ENCODE measurements at regions not wholly inside any gene's neighbourhood (a gene's known extent, or its start where the extent isn't known, plus 50 kb on each side); places are given as distances from the start of the nearest gene placed in this dataset.

DNA sequence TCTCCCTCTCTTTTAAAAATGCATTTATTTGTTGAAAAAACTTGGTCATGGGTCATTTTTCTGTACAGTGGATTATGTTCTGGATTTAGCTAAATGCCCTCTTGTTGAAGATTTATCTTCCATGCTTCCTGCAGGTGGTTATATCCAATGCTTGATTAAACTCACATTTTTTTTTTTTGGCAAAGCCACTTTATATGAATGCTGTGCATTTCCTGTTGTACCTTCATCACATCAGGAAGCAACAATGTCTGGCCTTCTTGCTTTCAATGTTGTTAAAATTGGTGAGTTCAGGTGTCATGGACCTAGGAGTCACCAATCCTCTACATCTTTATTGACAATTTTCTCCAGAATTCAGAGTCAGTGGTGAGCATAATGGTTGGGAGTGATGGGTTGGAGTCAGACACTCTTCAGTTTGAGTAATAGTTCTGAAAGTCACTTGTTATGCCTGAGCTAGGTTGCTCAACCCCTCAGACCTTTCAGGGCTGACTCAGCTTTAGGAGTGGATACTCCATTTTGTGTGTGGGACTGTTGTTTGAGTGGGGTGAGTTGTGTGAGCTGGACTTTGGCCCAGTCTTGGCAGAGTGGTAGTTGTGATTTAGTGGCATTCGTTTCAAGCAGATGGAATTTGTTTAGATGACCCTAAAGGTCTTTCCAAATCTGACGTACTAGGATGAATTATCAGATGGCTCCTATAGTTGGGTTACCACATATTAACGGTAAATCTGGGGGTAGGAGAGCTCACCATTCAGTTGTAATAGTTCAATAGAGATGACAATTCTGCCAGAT, 213.5 kb upstream of the ZNF32 start:
- TF ChIP-seq, protein P1, sequence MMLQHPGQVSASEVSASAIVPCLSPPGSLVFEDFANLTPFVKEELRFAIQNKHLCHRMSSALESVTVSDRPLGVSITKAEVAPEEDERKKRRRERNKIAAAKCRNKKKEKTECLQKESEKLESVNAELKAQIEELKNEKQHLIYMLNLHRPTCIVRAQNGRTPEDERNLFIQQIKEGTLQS (IDR thresholded peaks at IDR 0.05), result no peak
- no peak for TF ChIP-seq TCF7L2 (IDR thresholded peaks at IDR 0.05; ENCODE audit: borderline replicate concordance, extremely low read depth, insufficient read depth, insufficient read length)
- no peak for TF ChIP-seq CEBPB (IDR thresholded peaks at IDR 0.05; ENCODE audit: low read depth)
- TF ChIP-seq POLR2A (IDR thresholded peaks at IDR 0.05; ENCODE audit: borderline replicate concordance, extremely low read depth, insufficient read depth, insufficient read length), result no peak
- no peak for TF ChIP-seq YY1 (IDR thresholded peaks at IDR 0.05; ENCODE audit: extremely low read depth, insufficient replicate concordance, low read depth, low read length)
- no peak for TF ChIP-seq SRF (IDR thresholded peaks at IDR 0.05; ENCODE audit: low read depth)
- no peak for TF ChIP-seq ZNF274 (IDR thresholded peaks at IDR 0.05; ENCODE audit: low read depth, low read length)
- no peak for TF ChIP-seq RAD21 (IDR thresholded peaks at IDR 0.05; ENCODE audit: low read depth)
- TF ChIP-seq EZH2phosphoT487 (IDR thresholded peaks at IDR 0.05; ENCODE audit: borderline replicate concordance), result no peak
- TF ChIP-seq, protein P2, sequence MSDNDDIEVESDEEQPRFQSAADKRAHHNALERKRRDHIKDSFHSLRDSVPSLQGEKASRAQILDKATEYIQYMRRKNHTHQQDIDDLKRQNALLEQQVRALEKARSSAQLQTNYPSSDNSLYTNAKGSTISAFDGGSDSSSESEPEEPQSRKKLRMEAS (IDR thresholded peaks at IDR 0.05), result no peak
- no peak for TF ChIP-seq SP1 (IDR thresholded peaks at IDR 0.05; ENCODE audit: low read depth)
- no peak for TF ChIP-seq JUND (IDR thresholded peaks at IDR 0.05)
- TF ChIP-seq, protein P3, sequence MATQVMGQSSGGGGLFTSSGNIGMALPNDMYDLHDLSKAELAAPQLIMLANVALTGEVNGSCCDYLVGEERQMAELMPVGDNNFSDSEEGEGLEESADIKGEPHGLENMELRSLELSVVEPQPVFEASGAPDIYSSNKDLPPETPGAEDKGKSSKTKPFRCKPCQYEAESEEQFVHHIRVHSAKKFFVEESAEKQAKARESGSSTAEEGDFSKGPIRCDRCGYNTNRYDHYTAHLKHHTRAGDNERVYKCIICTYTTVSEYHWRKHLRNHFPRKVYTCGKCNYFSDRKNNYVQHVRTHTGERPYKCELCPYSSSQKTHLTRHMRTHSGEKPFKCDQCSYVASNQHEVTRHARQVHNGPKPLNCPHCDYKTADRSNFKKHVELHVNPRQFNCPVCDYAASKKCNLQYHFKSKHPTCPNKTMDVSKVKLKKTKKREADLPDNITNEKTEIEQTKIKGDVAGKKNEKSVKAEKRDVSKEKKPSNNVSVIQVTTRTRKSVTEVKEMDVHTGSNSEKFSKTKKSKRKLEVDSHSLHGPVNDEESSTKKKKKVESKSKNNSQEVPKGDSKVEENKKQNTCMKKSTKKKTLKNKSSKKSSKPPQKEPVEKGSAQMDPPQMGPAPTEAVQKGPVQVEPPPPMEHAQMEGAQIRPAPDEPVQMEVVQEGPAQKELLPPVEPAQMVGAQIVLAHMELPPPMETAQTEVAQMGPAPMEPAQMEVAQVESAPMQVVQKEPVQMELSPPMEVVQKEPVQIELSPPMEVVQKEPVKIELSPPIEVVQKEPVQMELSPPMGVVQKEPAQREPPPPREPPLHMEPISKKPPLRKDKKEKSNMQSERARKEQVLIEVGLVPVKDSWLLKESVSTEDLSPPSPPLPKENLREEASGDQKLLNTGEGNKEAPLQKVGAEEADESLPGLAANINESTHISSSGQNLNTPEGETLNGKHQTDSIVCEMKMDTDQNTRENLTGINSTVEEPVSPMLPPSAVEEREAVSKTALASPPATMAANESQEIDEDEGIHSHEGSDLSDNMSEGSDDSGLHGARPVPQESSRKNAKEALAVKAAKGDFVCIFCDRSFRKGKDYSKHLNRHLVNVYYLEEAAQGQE (IDR thresholded peaks at IDR 0.05; ENCODE audit: low read depth), result no peak
- no peak for TF ChIP-seq EGR1 (IDR thresholded peaks at IDR 0.05; ENCODE audit: low read depth)
- Histone ChIP-seq H2AFZ (ENCODE audit: low read depth, low read length, poor library complexity, severe bottlenecking) (no peak overlapping the region), H3K4me2 (ENCODE audit: low read length) (no peak overlapping the region), H3K4me1 (ENCODE audit: control insufficient read depth in 1 of 2, insufficient read depth in 2 of 2, low read length in 2 of 2) (no peaks in the 10 kb centered on the region), H3K9ac (ENCODE audit: low read length) (no peak overlapping the region), H3K9me3 (ENCODE audit: control insufficient read depth in 1 of 2, insufficient read depth in 1 of 2, low read depth in 1 of 2, low read length in 2 of 2) (no peaks in the 10 kb centered on the region), H3K36me3 (ENCODE audit: control insufficient read depth in 1 of 2, insufficient read depth in 2 of 2, low read length in 2 of 2) (no peaks in the 10 kb centered on the region), H4K20me1 (ENCODE audit: insufficient read depth) (no peaks in the 10 kb centered on the region), H3K9me2 (ENCODE audit: insufficient read depth) (no peaks in the 10 kb centered on the region), H3K27me3 (ENCODE audit: insufficient read depth, low read length) (peaks cover 23% of the 10 kb centered on the region), H3K27ac (ENCODE audit: low read depth, low read length) (no peak overlapping the region), H3K79me2 (ENCODE audit: insufficient read depth, low read length) (no peaks in the 10 kb centered on the region), H3K4me3 (replicated peaks in 1 of 2; ENCODE audit: low read depth in 1 of 2, low read length in 2 of 2) (no peak overlapping the region)
- ChIA-PET CTCF (no interaction called here), POLR2A (no interaction called here), RAD21 (ENCODE audit: low non-redundant PET in 1 of 2, low total read pairs in 2 of 2, uncharacterized antibody in 2 of 2, unreplicated experiment in 2 of 2) (no interaction called here)
- no peak for ATAC-seq
- DNase-seq (ENCODE audit: low read depth, low spot score), result no peak
- intact Hi-C loops (cut with micrococcal nuclease), result no loop called here
- no TSS peak for BruUV-seq (replicated peaks)

All from HCT116 (cell line).